Endothelial cell of umbilical vein (primary cell): ENCODE measurements at regions not wholly inside any gene's neighbourhood (a gene's known extent, or its start where the extent isn't known, plus 50 kb on each side); places are given as distances from the start of the nearest gene placed in this dataset.
"Not testable (repeated sequence)": the region's sequence is repeated elsewhere in the genome, so short reads cannot be mapped to it uniquely, and the experiment has no call there.

Experiments used
- BruUV-seq: library from RNA; stranded (reverse); fragments of 400-500 nt; replicated peaks from 2 replicates; lab custom pipeline; 2021; lab: Mats Ljungman, UMichigan
- CTCF ChIA-PET: fragments of 300-600, 350-600 bp; sonication (Branson Sonifier 250); formaldehyde crosslinking; loops from one replicate; lab custom pipeline; 2021; ENCODE audit warnings: antibody characterized with exemption, inconsistent platforms; lab: Charles Lee
- POLR2A ChIA-PET: fragments of 300-600, 350-600 bp; sonication (Branson Sonifier 250); formaldehyde crosslinking; loops from one replicate; lab custom pipeline; 2021; ENCODE audit warnings: antibody characterized with exemption, inconsistent platforms; lab: Charles Lee
- DNase-seq: peaks from one replicate; pipeline ENCODE4 v3.0.0-alpha.2; 2011; ENCODE audit warnings: low read depth, low spot score
- FAIRE-seq: peaks from 2 replicates; lab custom pipeline; 2011; peaks lifted over from hg19 to GRCh38; lab: Jason Lieb, UNC
- H2AFZ ChIP-seq: 2 replicates; pipeline ENCODE4 v1.6.0; 2012; ENCODE audit warnings: low read depth, low read length, control low read depth, inconsistent platforms
- H3K27ac ChIP-seq: 2 replicates; pipeline ENCODE4 v1.5.1; 2011; ENCODE audit warnings: low read depth, mild to moderate bottlenecking, control low read depth, low read length, moderate library complexity; ENCODE audit not compliant: insufficient read depth
- H3K27me3 ChIP-seq, 2 experiments: 2 replicates each; pipeline versions ENCODE4 v1.6.0 to v1.6.1; 2011; ENCODE audit warnings: low read length in 2 of 2, mixed read lengths in 1 of 2; ENCODE audit not compliant: control insufficient read depth in 2 of 2, insufficient read depth in 2 of 2
- H3K36me3 ChIP-seq, 2 experiments: 2 replicates in 1 of 2; 3 replicates in 1 of 2; pipeline ENCODE4 v1.5.1; 2011; ENCODE audit warnings: low read length in 2 of 2, mild to moderate bottlenecking in 1 of 2, moderate library complexity in 1 of 2; ENCODE audit not compliant: control insufficient read depth in 2 of 2, insufficient read depth in 2 of 2; ENCODE audit errors: extremely low read depth in 1 of 2
- H3K4me1 ChIP-seq: 3 replicates; pipeline ENCODE4 v1.5.1; 2011; ENCODE audit warnings: mild to moderate bottlenecking, low read length; ENCODE audit not compliant: control insufficient read depth, insufficient read depth; ENCODE audit errors: extremely low read depth
- H3K4me2 ChIP-seq: 2 replicates; pipeline ENCODE4 v1.6.1; 2011; ENCODE audit warnings: low read length, control low read depth, mixed read lengths; ENCODE audit not compliant: insufficient read depth
- H3K4me3 ChIP-seq, 3 experiments: fragments of 200-600 bp in 1 of 3; sonication (generic), shearing (Covaris generic) in 1 of 3; replicated peaks in 1 of 3; 2 replicates each; pipeline ENCODE4 v1.5.1; 2011 to 2016; ENCODE audit warnings: control low read depth in 3 of 3, low read length in 3 of 3, mild to moderate bottlenecking in 2 of 3, inconsistent platforms in 1 of 3, low read depth in 1 of 3, moderate library complexity in 1 of 3; ENCODE audit not compliant: insufficient read depth in 1 of 3
- H3K79me2 ChIP-seq: 2 replicates; pipeline ENCODE4 v1.6.0; 2012; ENCODE audit warnings: low read length, inconsistent platforms; ENCODE audit not compliant: control insufficient read depth, insufficient read depth
- H3K9ac ChIP-seq: replicated peaks from 2 replicates; pipeline ENCODE3; 2011; ENCODE audit warnings: low read length, control low read depth; ENCODE audit not compliant: insufficient read depth; ENCODE audit errors: extremely low read depth
- H3K9me1 ChIP-seq: replicated peaks from 3 replicates; pipeline ENCODE4 v1.6.0; 2011; ENCODE audit warnings: mild to moderate bottlenecking, low read length; ENCODE audit not compliant: control insufficient read depth, insufficient read depth; ENCODE audit errors: extremely low read depth
- H3K9me3 ChIP-seq: replicated peaks from 2 replicates; pipeline ENCODE4 v1.5.1; 2012; ENCODE audit warnings: low read length, inconsistent platforms; ENCODE audit not compliant: control insufficient read depth, insufficient read depth
- H4K20me1 ChIP-seq: replicated peaks from 2 replicates; pipeline ENCODE3; 2011; ENCODE audit warnings: mild to moderate bottlenecking, low read length; ENCODE audit not compliant: control insufficient read depth, insufficient read depth; ENCODE audit errors: extremely low read depth
- dilution Hi-C: fragments of 300-500 bp; cut with MboI; formaldehyde crosslinking; loops from one replicate; pipeline ENCODE4 v1.15.0; 2019; ENCODE audit warnings: low sequenced_read_pairs; ENCODE audit not compliant: extremely low pct_ligation_motif_present
- intact Hi-C: fragments of 100-400 bp; cut with micrococcal nuclease; formaldehyde crosslinking; loops from one replicate; pipeline ENCODE4 v1.10.0; 2022

DNA sequence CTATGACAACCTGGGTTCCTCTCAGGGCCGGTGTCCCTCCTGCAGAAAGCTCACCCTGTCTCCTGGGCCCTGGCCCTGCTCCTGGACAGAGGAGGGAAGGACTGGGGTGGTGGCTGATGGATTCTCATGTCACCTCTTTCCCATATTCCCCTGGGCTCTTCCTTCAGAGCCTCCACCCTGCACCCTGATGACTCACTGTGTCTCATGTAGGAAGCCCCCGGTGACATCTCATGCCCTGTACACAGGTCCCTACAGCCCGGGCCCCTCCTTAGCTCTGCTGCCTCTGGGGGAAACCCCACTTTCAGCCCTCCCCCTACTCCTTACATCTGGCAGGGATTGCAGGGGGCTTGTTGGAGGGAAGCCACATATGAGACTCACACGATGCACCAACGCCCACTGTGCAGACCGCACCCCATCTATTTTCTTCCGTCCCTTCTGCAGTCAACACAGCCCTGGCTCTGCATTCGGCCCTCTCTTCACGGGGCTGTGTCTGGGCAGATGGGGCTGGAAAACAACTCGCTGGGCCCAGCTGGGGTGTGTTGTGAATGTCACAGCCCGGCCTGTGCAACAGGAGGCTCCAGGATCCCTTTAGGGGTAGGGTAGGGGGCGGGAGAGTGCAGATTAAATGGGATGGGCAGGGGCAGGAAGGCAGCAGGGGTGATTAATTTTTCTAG, 124.6 kb upstream of the SULF2 start:
- H3K9me1 ChIP-seq, H3K9ac ChIP-seq, H3K4me2 ChIP-seq, H3K4me1 ChIP-seq, H3K9me3 ChIP-seq, H4K20me1 ChIP-seq, H3K36me3 ChIP-seq, FAIRE-seq, CTCF ChIA-PET, H3K27ac ChIP-seq, H3K79me2 ChIP-seq, DNase-seq, H2AFZ ChIP-seq, H3K4me3 ChIP-seq, H3K27me3 ChIP-seq, BruUV-seq, intact Hi-C loops, dilution Hi-C loops, POLR2A ChIA-PET: not testable (repeated sequence)

DNA sequence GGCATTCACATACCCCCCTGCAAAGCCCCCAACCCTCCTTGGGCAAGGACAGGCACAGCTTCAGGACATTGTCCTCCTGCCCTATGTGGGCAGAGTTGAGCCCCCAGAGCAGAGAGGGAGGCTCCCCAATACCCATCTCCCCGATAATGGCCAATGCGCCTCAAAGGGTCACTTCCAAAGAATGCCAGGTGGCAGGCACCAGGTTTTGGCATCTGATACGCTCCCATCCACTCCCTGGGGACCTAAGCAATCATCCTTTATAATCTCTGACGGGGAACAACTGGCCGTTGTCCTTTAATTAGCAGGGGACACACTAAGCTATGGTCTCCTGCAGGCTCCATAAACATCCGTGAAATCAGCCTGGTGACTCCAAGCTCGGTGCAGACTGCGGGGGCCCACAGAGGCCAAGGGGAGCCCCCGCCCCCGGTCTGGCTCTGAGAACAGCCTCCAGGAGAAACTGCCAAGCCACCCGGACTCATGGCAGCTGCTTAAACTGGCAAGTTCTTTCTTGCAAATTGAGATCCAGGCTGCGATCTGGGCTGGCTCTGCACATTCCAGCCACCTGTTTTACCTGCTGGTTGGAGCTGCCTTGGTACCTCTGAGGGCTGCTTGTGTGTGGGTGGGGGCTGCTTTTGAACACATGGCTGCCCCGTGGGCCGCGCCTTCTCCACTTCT, 123.2 kb upstream of the SULF2 start:
- not testable (repeated sequence) for FAIRE-seq

DNA sequence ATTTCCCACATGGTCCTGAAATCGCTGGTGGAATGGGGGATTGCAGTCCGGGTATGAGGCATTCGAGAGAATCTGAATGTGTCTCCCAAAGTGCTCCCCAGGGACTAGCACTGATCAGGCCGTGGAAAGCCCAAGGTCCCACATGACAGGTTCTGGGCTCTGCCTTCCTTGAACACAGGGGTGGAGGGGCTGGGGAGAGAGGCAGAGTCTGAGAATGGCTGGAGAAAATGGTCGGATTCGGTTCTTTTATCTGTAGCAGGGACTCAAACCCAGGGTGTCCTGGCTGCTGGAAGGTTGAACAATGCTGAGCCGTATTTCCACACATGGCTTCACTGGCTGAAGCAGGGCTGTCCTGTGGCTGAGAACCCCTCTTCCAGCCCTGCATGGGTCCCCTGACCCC, 122.7 kb upstream of the SULF2 start:
- H3K4me3 ChIP-seq, H3K4me1 ChIP-seq, H3K79me2 ChIP-seq, H2AFZ ChIP-seq, H3K9me1 ChIP-seq, H3K9ac ChIP-seq, H3K27ac ChIP-seq, H3K36me3 ChIP-seq, DNase-seq, POLR2A ChIA-PET, intact Hi-C loops, BruUV-seq, H4K20me1 ChIP-seq, H3K9me3 ChIP-seq, dilution Hi-C loops, H3K4me2 ChIP-seq, H3K27me3 ChIP-seq, FAIRE-seq, CTCF ChIA-PET: not testable (repeated sequence)

More for the DNA sequence above, 123.2 kb upstream of the SULF2 start:
- DNase-seq, POLR2A ChIA-PET, H3K4me1 ChIP-seq, H3K4me2 ChIP-seq, CTCF ChIA-PET, H3K9me3 ChIP-seq, H3K27me3 ChIP-seq, H2AFZ ChIP-seq, H4K20me1 ChIP-seq, H3K9ac ChIP-seq, H3K79me2 ChIP-seq, H3K27ac ChIP-seq, H3K36me3 ChIP-seq, H3K9me1 ChIP-seq, H3K4me3 ChIP-seq, intact Hi-C loops, dilution Hi-C loops, BruUV-seq: not testable (repeated sequence)
